Endodermal cell (in vitro differentiated cells): ENCODE measurements at regions not wholly inside any gene's neighbourhood (a gene's known extent, or its start where the extent isn't known, plus 50 kb on each side); places are given as distances from the start of the nearest gene placed in this dataset.

Experiments used
- DNase-seq: peaks from one replicate; pipeline ENCODE4 v3.0.0-alpha.2; 2017
- H3K27ac ChIP-seq: 2 replicates; pipeline ENCODE4 v1.5.1; 2013; ENCODE audit warnings: mild to moderate bottlenecking, low read depth, low read length, moderate library complexity
- H3K27me3 ChIP-seq: 2 replicates; pipeline ENCODE4 v1.6.1; 2013; ENCODE audit warnings: mild to moderate bottlenecking, low read length, moderate library complexity; ENCODE audit not compliant: insufficient read depth, control insufficient read depth, poor library complexity, severe bottlenecking
- H3K36me3 ChIP-seq: 2 replicates; pipeline ENCODE4 v1.7.0; 2013; ENCODE audit warnings: mild to moderate bottlenecking, low read length, moderate library complexity; ENCODE audit not compliant: control insufficient read depth, insufficient read depth
- H3K4me1 ChIP-seq: one replicate; pipeline ENCODE4 v1.7.0; 2013; ENCODE audit warnings: low read length; ENCODE audit not compliant: control insufficient read depth, insufficient read depth
- H3K4me3 ChIP-seq: 2 replicates; pipeline ENCODE4 v1.5.1; 2013; ENCODE audit warnings: mild to moderate bottlenecking, low read length, moderate library complexity
- H3K9ac ChIP-seq: 2 replicates; pipeline ENCODE4 v1.6.1; 2013; ENCODE audit warnings: mild to moderate bottlenecking, low read length, moderate library complexity; ENCODE audit not compliant: poor library complexity, severe bottlenecking; ENCODE audit errors: extremely low read depth
- H3K9me3 ChIP-seq: 2 replicates; pipeline ENCODE4 v1.6.1; 2013; ENCODE audit warnings: mild to moderate bottlenecking, low read length, moderate library complexity; ENCODE audit not compliant: control insufficient read depth
- H3K27ac Mint-ChIP-seq: 2 replicates; pipeline ENCODE4 v1.8.0; 2020; ENCODE audit warnings: mixed read lengths
- H3K27me3 Mint-ChIP-seq: 2 replicates; pipeline ENCODE4 v1.8.0; 2021; ENCODE audit warnings: mild to moderate bottlenecking, mixed read lengths; ENCODE audit not compliant: insufficient read depth
- H3K36me3 Mint-ChIP-seq: 2 replicates; pipeline ENCODE4 v1.8.0; 2020; ENCODE audit warnings: low read depth, mixed read lengths
- H3K4me1 Mint-ChIP-seq: 2 replicates; pipeline ENCODE4 v1.8.0; 2020; ENCODE audit warnings: mixed read lengths
- H3K4me3 Mint-ChIP-seq: 2 replicates; pipeline ENCODE4 v1.8.0; 2020; ENCODE audit warnings: mild to moderate bottlenecking, moderate library complexity, mixed read lengths
- H3K9me3 Mint-ChIP-seq: 2 replicates; pipeline ENCODE4 v1.8.0; 2020; ENCODE audit warnings: mild to moderate bottlenecking, mixed read lengths
- WGBS, 2 experiments: methylation state at CpG; one replicate each; pipeline versions ENCODE4 v1.1.5 to v1.1.7; 2013; ENCODE audit warnings: missing lambda C conversion rate in 2 of 2, mixed read lengths in 1 of 2; ENCODE audit not compliant: insufficient coverage in 1 of 2, insufficient read length in 1 of 2; 5-methylcytosine and 5-hydroxymethylcytosine counted together
- TF ChIP-seq, protein P1 (sequence below): fragments of 200-600 bp; sonication (generic); conservative IDR thresholded peaks from 2 replicates; pipeline ENCODE4 v1.5.0; 2021; ENCODE audit warnings: antibody characterized with exemption, mild to moderate bottlenecking

DNA sequence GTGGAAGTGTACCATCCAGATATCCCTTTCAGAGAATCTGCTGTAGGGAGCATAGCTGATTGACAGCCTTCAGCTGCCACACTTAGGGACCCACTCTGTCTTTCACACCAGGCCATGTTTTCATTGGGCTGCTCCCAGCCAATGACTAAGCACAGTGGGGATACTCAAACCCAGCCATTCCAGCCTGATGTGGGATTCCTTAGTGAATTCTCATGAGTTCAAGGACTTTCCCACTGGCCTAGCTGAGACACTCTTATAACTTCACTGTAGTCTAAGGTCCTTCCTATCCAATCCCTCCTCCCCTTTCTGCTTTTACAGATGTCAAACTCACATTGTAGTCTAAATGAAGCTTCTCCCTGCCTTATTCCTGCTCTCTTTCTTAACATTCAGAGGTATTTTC lies 201.2 kb downstream of the PIK3C3 start:
- H3K36me3 ChIP-seq, result no peaks in the 10 kb centered on the region
- no peak overlapping the region for H3K9ac ChIP-seq
- H3K9me3 ChIP-seq, result no peaks in the 10 kb centered on the region
- H3K4me3 ChIP-seq, result no peak overlapping the region
- Mint-ChIP-seq H3K9me3 (no peaks in the 10 kb centered on the region), H3K27me3 (no peaks in the 10 kb centered on the region), H3K27ac (no peak overlapping the region), H3K36me3 (no peaks in the 10 kb centered on the region), H3K4me1 (no peaks in the 10 kb centered on the region), H3K4me3 (no peak overlapping the region)
- H3K27ac ChIP-seq, result no peak overlapping the region
- TF ChIP-seq, protein P1, sequence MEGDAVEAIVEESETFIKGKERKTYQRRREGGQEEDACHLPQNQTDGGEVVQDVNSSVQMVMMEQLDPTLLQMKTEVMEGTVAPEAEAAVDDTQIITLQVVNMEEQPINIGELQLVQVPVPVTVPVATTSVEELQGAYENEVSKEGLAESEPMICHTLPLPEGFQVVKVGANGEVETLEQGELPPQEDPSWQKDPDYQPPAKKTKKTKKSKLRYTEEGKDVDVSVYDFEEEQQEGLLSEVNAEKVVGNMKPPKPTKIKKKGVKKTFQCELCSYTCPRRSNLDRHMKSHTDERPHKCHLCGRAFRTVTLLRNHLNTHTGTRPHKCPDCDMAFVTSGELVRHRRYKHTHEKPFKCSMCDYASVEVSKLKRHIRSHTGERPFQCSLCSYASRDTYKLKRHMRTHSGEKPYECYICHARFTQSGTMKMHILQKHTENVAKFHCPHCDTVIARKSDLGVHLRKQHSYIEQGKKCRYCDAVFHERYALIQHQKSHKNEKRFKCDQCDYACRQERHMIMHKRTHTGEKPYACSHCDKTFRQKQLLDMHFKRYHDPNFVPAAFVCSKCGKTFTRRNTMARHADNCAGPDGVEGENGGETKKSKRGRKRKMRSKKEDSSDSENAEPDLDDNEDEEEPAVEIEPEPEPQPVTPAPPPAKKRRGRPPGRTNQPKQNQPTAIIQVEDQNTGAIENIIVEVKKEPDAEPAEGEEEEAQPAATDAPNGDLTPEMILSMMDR, result no peak
- H3K4me1 ChIP-seq, result no peaks in the 10 kb centered on the region
- no peaks in the 10 kb centered on the region for H3K27me3 ChIP-seq
- DNase-seq, result no peak

DNA sequence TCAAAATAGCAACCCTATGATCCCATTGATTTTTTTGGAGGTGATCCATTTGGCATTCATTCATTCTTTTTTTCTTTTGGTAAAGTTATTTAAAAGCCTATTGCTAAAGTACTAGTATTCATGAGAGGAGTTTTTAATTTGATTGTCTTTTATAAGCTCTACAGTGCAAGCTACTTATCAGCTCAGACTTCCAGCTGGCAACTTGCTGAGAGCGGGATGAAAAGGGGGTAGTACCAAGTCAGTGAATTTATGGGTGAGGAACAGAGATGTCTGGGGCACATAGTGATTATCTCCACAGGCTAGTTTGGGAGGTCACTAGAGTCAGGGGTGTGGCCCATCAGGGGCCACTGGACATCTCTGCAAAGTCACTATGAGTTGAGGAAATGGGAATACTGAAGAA lies 202.4 kb downstream of the PIK3C3 start:
- no peaks in the 10 kb centered on the region for H3K4me1 ChIP-seq
- no peak overlapping the region for H3K27ac Mint-ChIP-seq
- no peaks in the 10 kb centered on the region for H3K36me3 Mint-ChIP-seq
- H3K4me3 ChIP-seq, result no peak overlapping the region
- 100% methylated on average over 1 of the region's 1 CpG for WGBS, 2 experiments
- TF ChIP-seq, protein P1, result no peak
- no peak overlapping the region for H3K27ac ChIP-seq
- H3K36me3 ChIP-seq, result no peaks in the 10 kb centered on the region
- no peaks in the 10 kb centered on the region for H3K9me3 ChIP-seq
- no peaks in the 10 kb centered on the region for H3K27me3 ChIP-seq
- DNase-seq, result no peak
- H3K9me3 Mint-ChIP-seq, result no peaks in the 10 kb centered on the region
- no peak overlapping the region for H3K9ac ChIP-seq
- no peaks in the 10 kb centered on the region for H3K4me1 Mint-ChIP-seq
- H3K27me3 Mint-ChIP-seq, result no peaks in the 10 kb centered on the region
- H3K4me3 Mint-ChIP-seq, result no peak overlapping the region

GRCh38 chr18:42157878-42158277 lies 202.8 kb downstream of the PIK3C3 start:
- Mint-ChIP-seq H3K36me3 (no peaks in the 10 kb centered on the region), H3K9me3 (no peaks in the 10 kb centered on the region), H3K27me3 (no peaks in the 10 kb centered on the region), H3K4me1 (no peaks in the 10 kb centered on the region), H3K27ac (no peak overlapping the region), H3K4me3 (no peak overlapping the region)
- Histone ChIP-seq H3K4me1 (no peaks in the 10 kb centered on the region), H3K9ac (no peak overlapping the region), H3K36me3 (no peaks in the 10 kb centered on the region), H3K27ac (no peak overlapping the region), H3K4me3 (no peak overlapping the region), H3K27me3 (no peaks in the 10 kb centered on the region), H3K9me3 (no peaks in the 10 kb centered on the region)
- no peak for DNase-seq
- TF ChIP-seq, protein P1, result no peak
- WGBS, 2 experiments, result 90 to 100% methylated on average over 2 of the region's 2 CpGs
